Endothelial cell of umbilical vein (primary cell): ENCODE measurements at regions not wholly inside any gene's neighbourhood (a gene's known extent, or its start where the extent isn't known, plus 50 kb on each side); places are given as distances from the start of the nearest gene placed in this dataset.

Experiments
- BruUV-seq: library from RNA; stranded (reverse); fragments of 400-500 nt; replicated peaks from 2 replicates; lab custom pipeline; 2021; lab: Mats Ljungman, UMichigan
- CTCF ChIA-PET: fragments of 300-600, 350-600 bp; sonication (Branson Sonifier 250); formaldehyde crosslinking; loops from one replicate; lab custom pipeline; 2021; ENCODE audit warnings: antibody characterized with exemption, inconsistent platforms; lab: Charles Lee
- POLR2A ChIA-PET: fragments of 300-600, 350-600 bp; sonication (Branson Sonifier 250); formaldehyde crosslinking; loops from one replicate; lab custom pipeline; 2021; ENCODE audit warnings: antibody characterized with exemption, inconsistent platforms; lab: Charles Lee
- DNase-seq: peaks from one replicate; pipeline ENCODE4 v3.0.0-alpha.2; 2011; ENCODE audit warnings: low read depth, low spot score
- FAIRE-seq: peaks from 2 replicates; lab custom pipeline; 2011; peaks lifted over from hg19 to GRCh38; lab: Jason Lieb, UNC
- H2AFZ ChIP-seq: 2 replicates; pipeline ENCODE4 v1.6.0; 2012; ENCODE audit warnings: low read depth, low read length, control low read depth, inconsistent platforms
- H3K27ac ChIP-seq: 2 replicates; pipeline ENCODE4 v1.5.1; 2011; ENCODE audit warnings: low read depth, mild to moderate bottlenecking, control low read depth, low read length, moderate library complexity; ENCODE audit not compliant: insufficient read depth
- H3K27me3 ChIP-seq, 2 experiments: 2 replicates each; pipeline versions ENCODE4 v1.6.0 to v1.6.1; 2011; ENCODE audit warnings: low read length in 2 of 2, mixed read lengths in 1 of 2; ENCODE audit not compliant: control insufficient read depth in 2 of 2, insufficient read depth in 2 of 2
- H3K36me3 ChIP-seq, 2 experiments: 2 replicates in 1 of 2; 3 replicates in 1 of 2; pipeline ENCODE4 v1.5.1; 2011; ENCODE audit warnings: low read length in 2 of 2, mild to moderate bottlenecking in 1 of 2, moderate library complexity in 1 of 2; ENCODE audit not compliant: control insufficient read depth in 2 of 2, insufficient read depth in 2 of 2; ENCODE audit errors: extremely low read depth in 1 of 2
- H3K4me1 ChIP-seq: 3 replicates; pipeline ENCODE4 v1.5.1; 2011; ENCODE audit warnings: mild to moderate bottlenecking, low read length; ENCODE audit not compliant: control insufficient read depth, insufficient read depth; ENCODE audit errors: extremely low read depth
- H3K4me2 ChIP-seq: 2 replicates; pipeline ENCODE4 v1.6.1; 2011; ENCODE audit warnings: low read length, control low read depth, mixed read lengths; ENCODE audit not compliant: insufficient read depth
- H3K4me3 ChIP-seq, 3 experiments: fragments of 200-600 bp in 1 of 3; sonication (generic), shearing (Covaris generic) in 1 of 3; replicated peaks in 1 of 3; 2 replicates each; pipeline ENCODE4 v1.5.1; 2011 to 2016; ENCODE audit warnings: control low read depth in 3 of 3, low read length in 3 of 3, mild to moderate bottlenecking in 2 of 3, inconsistent platforms in 1 of 3, low read depth in 1 of 3, moderate library complexity in 1 of 3; ENCODE audit not compliant: insufficient read depth in 1 of 3
- H3K79me2 ChIP-seq: 2 replicates; pipeline ENCODE4 v1.6.0; 2012; ENCODE audit warnings: low read length, inconsistent platforms; ENCODE audit not compliant: control insufficient read depth, insufficient read depth
- H3K9ac ChIP-seq: replicated peaks from 2 replicates; pipeline ENCODE3; 2011; ENCODE audit warnings: low read length, control low read depth; ENCODE audit not compliant: insufficient read depth; ENCODE audit errors: extremely low read depth
- H3K9me1 ChIP-seq: replicated peaks from 3 replicates; pipeline ENCODE4 v1.6.0; 2011; ENCODE audit warnings: mild to moderate bottlenecking, low read length; ENCODE audit not compliant: control insufficient read depth, insufficient read depth; ENCODE audit errors: extremely low read depth
- H3K9me3 ChIP-seq: replicated peaks from 2 replicates; pipeline ENCODE4 v1.5.1; 2012; ENCODE audit warnings: low read length, inconsistent platforms; ENCODE audit not compliant: control insufficient read depth, insufficient read depth
- H4K20me1 ChIP-seq: replicated peaks from 2 replicates; pipeline ENCODE3; 2011; ENCODE audit warnings: mild to moderate bottlenecking, low read length; ENCODE audit not compliant: control insufficient read depth, insufficient read depth; ENCODE audit errors: extremely low read depth
- EZH2 ChIP-seq: IDR thresholded peaks from 2 replicates; pipeline ENCODE4 v1.6.1; 2012; ENCODE audit warnings: borderline replicate concordance, low read depth, mild to moderate bottlenecking, moderate library complexity, low read length, inconsistent platforms; ENCODE audit not compliant: severe bottlenecking
- FOS ChIP-seq: IDR thresholded peaks from 2 replicates; pipeline ENCODE4 v1.6.1; 2011; ENCODE audit warnings: mild to moderate bottlenecking, low read length, moderate library complexity, borderline replicate concordance; ENCODE audit not compliant: insufficient read depth
- GATA2 ChIP-seq: IDR thresholded peaks from 2 replicates; pipeline ENCODE4 v1.7.0; 2011; ENCODE audit warnings: low read depth, mild to moderate bottlenecking, moderate library complexity, mixed read lengths, low read length; ENCODE audit not compliant: insufficient read length, insufficient read depth
- JUN ChIP-seq: IDR thresholded peaks from 2 replicates; pipeline ENCODE4 v1.6.1; 2011; ENCODE audit warnings: borderline replicate concordance, low read depth; ENCODE audit not compliant: insufficient read length, insufficient read depth
- MYC ChIP-seq: IDR thresholded peaks from one replicate; pipeline ENCODE4 v1.6.1; 2011; ENCODE audit warnings: mild to moderate bottlenecking, low read depth, low read length
- POLR2A ChIP-seq: IDR thresholded peaks from 2 replicates; pipeline ENCODE4 v1.6.1; 2012; ENCODE audit warnings: low read depth, mild to moderate bottlenecking, control low read depth, low read length
- POLR2AphosphoS5 ChIP-seq: IDR thresholded peaks from 2 replicates; pipeline ENCODE4 v1.6.1; 2012; ENCODE audit warnings: low read depth, mild to moderate bottlenecking, control low read depth, low read length, moderate library complexity; ENCODE audit not compliant: insufficient read depth
- dilution Hi-C: fragments of 300-500 bp; cut with MboI; formaldehyde crosslinking; loops from one replicate; pipeline ENCODE4 v1.15.0; 2019; ENCODE audit warnings: low sequenced_read_pairs; ENCODE audit not compliant: extremely low pct_ligation_motif_present
- intact Hi-C: fragments of 100-400 bp; cut with micrococcal nuclease; formaldehyde crosslinking; loops from one replicate; pipeline ENCODE4 v1.10.0; 2022
- TF ChIP-seq, protein P1 (sequence below), 2 donors: IDR thresholded peaks; 1 replicate in 1 of 2; 2 replicates in 1 of 2; pipeline ENCODE4 v1.5.1; 2011; ENCODE audit warnings: low read length in 2 of 2, mild to moderate bottlenecking in 2 of 2, moderate library complexity in 2 of 2, control low read depth in 1 of 2, inconsistent platforms in 1 of 2, low read depth in 1 of 2; ENCODE audit not compliant: insufficient read depth in 1 of 2; ENCODE audit errors: extremely low read depth in 1 of 2
- TF ChIP-seq, protein P2 (sequence below): IDR thresholded peaks from 2 replicates; pipeline ENCODE4 v1.6.1; 2011; ENCODE audit not compliant: insufficient read depth, insufficient read length

DNA sequence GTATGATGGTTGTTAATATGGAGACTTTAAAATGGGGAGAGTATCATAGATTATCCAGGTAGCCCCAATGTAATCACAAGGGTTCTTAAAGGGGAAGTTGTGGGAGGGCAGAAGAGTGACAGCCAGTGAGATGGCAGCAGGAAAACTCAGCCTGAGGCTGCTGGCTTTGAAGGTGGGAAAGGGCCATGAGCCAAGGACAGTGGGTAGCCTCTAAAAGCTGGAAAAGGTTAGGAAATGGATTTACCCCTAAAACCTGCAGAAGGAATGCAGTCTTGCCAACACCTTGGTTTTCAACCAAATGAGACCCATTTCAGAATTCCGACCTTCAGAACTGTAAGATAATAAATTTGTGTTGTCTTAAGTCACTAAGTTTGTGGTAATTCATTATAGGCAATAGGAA, 68.8 kb upstream of the BLTP1 start:
- Histone ChIP-seq H3K27ac (no peak overlapping the region), H3K79me2 (no peaks in the 10 kb centered on the region), H4K20me1 (no peaks in the 10 kb centered on the region), H3K36me3 (no peaks in the 10 kb centered on the region), H3K4me1 (no peaks in the 10 kb centered on the region), H3K4me2 (no peak overlapping the region), H3K4me3 (no peak overlapping the region), H3K9me3 (no peaks in the 10 kb centered on the region), H3K27me3 (peaks cover 0 to 2% of the 10 kb centered on the region in 2 experiments), H3K9me1 (no peaks in the 10 kb centered on the region), H2AFZ (no peak overlapping the region), H3K9ac (no peak overlapping the region)
- TF ChIP-seq GATA2 = no peak
- TF ChIP-seq, protein P1, sequence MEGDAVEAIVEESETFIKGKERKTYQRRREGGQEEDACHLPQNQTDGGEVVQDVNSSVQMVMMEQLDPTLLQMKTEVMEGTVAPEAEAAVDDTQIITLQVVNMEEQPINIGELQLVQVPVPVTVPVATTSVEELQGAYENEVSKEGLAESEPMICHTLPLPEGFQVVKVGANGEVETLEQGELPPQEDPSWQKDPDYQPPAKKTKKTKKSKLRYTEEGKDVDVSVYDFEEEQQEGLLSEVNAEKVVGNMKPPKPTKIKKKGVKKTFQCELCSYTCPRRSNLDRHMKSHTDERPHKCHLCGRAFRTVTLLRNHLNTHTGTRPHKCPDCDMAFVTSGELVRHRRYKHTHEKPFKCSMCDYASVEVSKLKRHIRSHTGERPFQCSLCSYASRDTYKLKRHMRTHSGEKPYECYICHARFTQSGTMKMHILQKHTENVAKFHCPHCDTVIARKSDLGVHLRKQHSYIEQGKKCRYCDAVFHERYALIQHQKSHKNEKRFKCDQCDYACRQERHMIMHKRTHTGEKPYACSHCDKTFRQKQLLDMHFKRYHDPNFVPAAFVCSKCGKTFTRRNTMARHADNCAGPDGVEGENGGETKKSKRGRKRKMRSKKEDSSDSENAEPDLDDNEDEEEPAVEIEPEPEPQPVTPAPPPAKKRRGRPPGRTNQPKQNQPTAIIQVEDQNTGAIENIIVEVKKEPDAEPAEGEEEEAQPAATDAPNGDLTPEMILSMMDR (IDR thresholded peaks at IDR 0.05; ENCODE audit: extremely low read depth in 1 of 2, insufficient read depth in 1 of 2, low read depth in 1 of 2, low read length in 2 of 2) = no peak
- TF ChIP-seq POLR2AphosphoS5 = no peak
- no peak for TF ChIP-seq JUN
- no peak for TF ChIP-seq EZH2
- no peak for TF ChIP-seq FOS
- no peak for TF ChIP-seq POLR2A
- TF ChIP-seq, protein P2, sequence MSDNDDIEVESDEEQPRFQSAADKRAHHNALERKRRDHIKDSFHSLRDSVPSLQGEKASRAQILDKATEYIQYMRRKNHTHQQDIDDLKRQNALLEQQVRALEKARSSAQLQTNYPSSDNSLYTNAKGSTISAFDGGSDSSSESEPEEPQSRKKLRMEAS = no peak
- TF ChIP-seq MYC = no peak
- ChIA-PET CTCF (no interaction called here), POLR2A (no interaction called here)
- intact Hi-C loops (no loop called here), dilution Hi-C loops (no loop called here)
- BruUV-seq = no TSS peak
- DNase-seq = no peak
- FAIRE-seq = no peak
